ENCODE measurements at regions not wholly inside any gene's neighbourhood (a gene's known extent, or its start where the extent isn't known, plus 50 kb on each side); places are given as distances from the start of the nearest gene placed in this dataset.

DNA sequence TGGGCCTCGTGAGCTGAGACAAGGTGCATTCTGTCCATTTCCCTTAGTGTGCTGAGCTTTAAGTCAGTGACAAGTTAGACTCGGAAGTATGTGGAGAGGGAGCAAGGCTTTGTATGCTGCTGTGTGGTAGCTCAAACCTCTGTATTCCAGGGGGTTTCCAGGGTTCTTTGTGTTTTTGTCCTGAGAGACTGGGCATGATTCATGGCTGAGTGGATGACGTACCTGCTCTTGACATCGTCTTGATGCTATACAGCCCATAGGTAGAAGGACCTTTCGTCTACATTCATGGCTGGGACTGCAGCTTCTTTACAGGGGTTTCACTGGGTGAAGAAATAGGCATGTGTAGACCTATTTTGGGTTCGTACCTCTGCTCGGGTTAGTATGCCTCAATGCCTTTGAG lies 162.7 kb upstream of the WDR1 start:
- Histone ChIP-seq H3K4me2 (ENCODE audit: low read depth, low read length) (no peak overlapping the region), H3K18ac (ENCODE audit: low read depth, low read length) (no peak overlapping the region), H2AK5ac (ENCODE audit: low read depth, low read length) (no peak overlapping the region), H4K91ac (ENCODE audit: insufficient read depth, low read depth, low read length) (no peak overlapping the region), H3K56ac (ENCODE audit: extremely low read depth, insufficient read depth, low read length) (no peak overlapping the region), H3K27ac (ENCODE audit: insufficient read depth, low read length) (no peak overlapping the region), H3K9ac (ENCODE audit: low read depth, low read length) (no peak overlapping the region), H4K20me1 (ENCODE audit: insufficient read depth, low read length) (no peaks in the 10 kb centered on the region), H3K4ac (ENCODE audit: low read depth, low read length) (no peak overlapping the region), H2AFZ (replicated peaks; ENCODE audit: low read length, poor library complexity) (no peak overlapping the region), H3K36me3 (ENCODE audit: control insufficient read depth, insufficient read depth, low read length) (no peaks in the 10 kb centered on the region), H2BK20ac (ENCODE audit: low read depth, low read length) (no peak overlapping the region), H3K27me3 (ENCODE audit: control insufficient read depth, insufficient read depth, low read length) (no peaks in the 10 kb centered on the region), H4K8ac (ENCODE audit: low read depth in 2 of 2, low read length in 2 of 2) (no peak overlapping the region), H2BK5ac (ENCODE audit: low read depth, low read length, poor library complexity, severe bottlenecking) (no peak overlapping the region), H3K79me1 (ENCODE audit: low read depth in 1 of 2, low read length in 2 of 2) (no peaks in the 10 kb centered on the region), H3K4me3 (ENCODE audit: insufficient read depth, low read depth, low read length) (no peak overlapping the region), H2BK15ac (ENCODE audit: low read depth, low read length) (no peak overlapping the region), H2BK120ac (ENCODE audit: low read depth, low read length) (no peak overlapping the region), H4K5ac (ENCODE audit: low read depth, low read length) (no peak overlapping the region), H3K4me1 (ENCODE audit: control insufficient read depth, insufficient read depth, low read length) (no peaks in the 10 kb centered on the region), H3K23ac (ENCODE audit: low read depth, low read length) (no peak overlapping the region), H3K9me3 (ENCODE audit: control insufficient read depth, insufficient read depth, low read length) (no peaks in the 10 kb centered on the region; the same call in 1 of the 2 replicates), H2AK9ac (replicated peaks; ENCODE audit: low read depth, low read length, poor library complexity) (no peak overlapping the region), H3K9me1 (ENCODE audit: insufficient read depth, low read length) (no peaks in the 10 kb centered on the region), H3K14ac (replicated peaks; ENCODE audit: low read depth, low read length) (no peak overlapping the region)
- BruUV-seq (replicated peaks) = no TSS peak
- CTCF ChIA-PET = no interaction called here
- dilution Hi-C loops (cut with HindIII; ENCODE audit: low sequenced_read_pairs, unreplicated experiment) (no loop called here), in situ Hi-C loops (cut with MboI; ENCODE audit: low sequenced_read_pairs) (no loop called here), intact Hi-C loops (cut with micrococcal nuclease) (no loop called here)
- WGBS, 2 experiments (ENCODE audit: extremely low coverage in 2 of 2, insufficient read length in 1 of 2) = 67% methylated on average over 2 of the region's 7 CpGs; no CpG with 5 or more reads in 1 of the 2 experiments
- TF ChIP-seq BHLHE40 (IDR thresholded peaks at IDR 0.05; ENCODE audit: low read depth, low read length) (no peak), RAD21 (IDR thresholded peaks at IDR 0.05; ENCODE audit: low read length) (no peak), MAFK (IDR thresholded peaks at IDR 0.05; ENCODE audit: low read depth, low read length) (no peak), MXI1 (IDR thresholded peaks at IDR 0.05; ENCODE audit: borderline replicate concordance, low read depth, low read length) (no peak), SMC3 (IDR thresholded peaks at IDR 0.05; ENCODE audit: low read depth, low read length) (no peak), FOS (IDR thresholded peaks at IDR 0.05; ENCODE audit: low read depth, low read length) (no peak), RCOR1 (IDR thresholded peaks at IDR 0.05; ENCODE audit: insufficient replicate concordance, low read length) (no peak), CHD1 (IDR thresholded peaks at IDR 0.05; ENCODE audit: low read depth, low read length) (no peak), MAZ (IDR thresholded peaks at IDR 0.05; ENCODE audit: borderline replicate concordance, low read depth, low read length) (no peak), RFX5 (IDR thresholded peaks at IDR 0.05; ENCODE audit: low read depth, low read length) (no peak), NFE2L2 (IDR thresholded peaks at IDR 0.05; ENCODE audit: low read depth, low read length) (no peak), CEBPB (IDR thresholded peaks at IDR 0.05; ENCODE audit: low read depth, low read length) (no peak)
- TF ChIP-seq, protein P1, sequence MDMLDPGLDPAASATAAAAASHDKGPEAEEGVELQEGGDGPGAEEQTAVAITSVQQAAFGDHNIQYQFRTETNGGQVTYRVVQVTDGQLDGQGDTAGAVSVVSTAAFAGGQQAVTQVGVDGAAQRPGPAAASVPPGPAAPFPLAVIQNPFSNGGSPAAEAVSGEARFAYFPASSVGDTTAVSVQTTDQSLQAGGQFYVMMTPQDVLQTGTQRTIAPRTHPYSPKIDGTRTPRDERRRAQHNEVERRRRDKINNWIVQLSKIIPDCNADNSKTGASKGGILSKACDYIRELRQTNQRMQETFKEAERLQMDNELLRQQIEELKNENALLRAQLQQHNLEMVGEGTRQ (IDR thresholded peaks at IDR 0.05; ENCODE audit: low read depth, low read length) = no peak
- TF ChIP-seq, protein P2, sequence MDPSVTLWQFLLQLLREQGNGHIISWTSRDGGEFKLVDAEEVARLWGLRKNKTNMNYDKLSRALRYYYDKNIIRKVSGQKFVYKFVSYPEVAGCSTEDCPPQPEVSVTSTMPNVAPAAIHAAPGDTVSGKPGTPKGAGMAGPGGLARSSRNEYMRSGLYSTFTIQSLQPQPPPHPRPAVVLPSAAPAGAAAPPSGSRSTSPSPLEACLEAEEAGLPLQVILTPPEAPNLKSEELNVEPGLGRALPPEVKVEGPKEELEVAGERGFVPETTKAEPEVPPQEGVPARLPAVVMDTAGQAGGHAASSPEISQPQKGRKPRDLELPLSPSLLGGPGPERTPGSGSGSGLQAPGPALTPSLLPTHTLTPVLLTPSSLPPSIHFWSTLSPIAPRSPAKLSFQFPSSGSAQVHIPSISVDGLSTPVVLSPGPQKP (IDR thresholded peaks at IDR 0.05; ENCODE audit: borderline replicate concordance, low read depth, low read length) = no peak
- TF ChIP-seq, protein P3, sequence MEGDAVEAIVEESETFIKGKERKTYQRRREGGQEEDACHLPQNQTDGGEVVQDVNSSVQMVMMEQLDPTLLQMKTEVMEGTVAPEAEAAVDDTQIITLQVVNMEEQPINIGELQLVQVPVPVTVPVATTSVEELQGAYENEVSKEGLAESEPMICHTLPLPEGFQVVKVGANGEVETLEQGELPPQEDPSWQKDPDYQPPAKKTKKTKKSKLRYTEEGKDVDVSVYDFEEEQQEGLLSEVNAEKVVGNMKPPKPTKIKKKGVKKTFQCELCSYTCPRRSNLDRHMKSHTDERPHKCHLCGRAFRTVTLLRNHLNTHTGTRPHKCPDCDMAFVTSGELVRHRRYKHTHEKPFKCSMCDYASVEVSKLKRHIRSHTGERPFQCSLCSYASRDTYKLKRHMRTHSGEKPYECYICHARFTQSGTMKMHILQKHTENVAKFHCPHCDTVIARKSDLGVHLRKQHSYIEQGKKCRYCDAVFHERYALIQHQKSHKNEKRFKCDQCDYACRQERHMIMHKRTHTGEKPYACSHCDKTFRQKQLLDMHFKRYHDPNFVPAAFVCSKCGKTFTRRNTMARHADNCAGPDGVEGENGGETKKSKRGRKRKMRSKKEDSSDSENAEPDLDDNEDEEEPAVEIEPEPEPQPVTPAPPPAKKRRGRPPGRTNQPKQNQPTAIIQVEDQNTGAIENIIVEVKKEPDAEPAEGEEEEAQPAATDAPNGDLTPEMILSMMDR (conservative IDR thresholded peaks at IDR 0.05; ENCODE audit: low read depth, low read length) = no peak
- no peak for DNase-seq
- POLR2A ChIA-PET (ENCODE audit: unreplicated experiment) = no interaction called here
- ATAC-seq (ENCODE audit: low read depth) = no peak
